Activated T-helper 1 cell treated with Interleukin-2 at 50 U/mL for 16 hours (primary cell): ENCODE measurements at regions not wholly inside any gene's neighbourhood (a gene's known extent, or its start where the extent isn't known, plus 50 kb on each side); places are given as distances from the start of the nearest gene placed in this dataset.

Experiments used
- DNase-seq: peaks from one replicate; pipeline ENCODE4 v3.0.0-alpha.2; 2020; ENCODE audit warnings: low read depth

DNA sequence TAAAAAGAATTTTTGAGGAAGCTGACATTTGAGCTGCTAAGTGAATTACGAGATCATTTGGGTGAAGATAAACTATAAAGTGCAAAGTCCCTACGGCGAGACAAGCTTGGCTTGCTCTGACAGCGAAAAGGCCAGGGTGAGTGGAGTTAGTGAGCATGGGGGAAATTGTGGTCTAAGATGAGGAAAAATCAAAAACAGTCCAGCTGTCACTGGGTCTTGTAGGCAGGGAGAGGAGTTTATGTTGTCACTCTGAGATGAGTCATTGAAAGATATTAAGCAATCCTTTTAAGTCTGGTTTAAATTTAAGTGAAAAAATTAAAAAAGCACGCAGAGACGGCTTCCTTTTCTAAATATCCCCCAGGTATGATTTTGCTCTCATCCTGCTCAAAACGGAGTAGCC is 601.9 kb downstream of the MRPL39 start:
- DNase-seq = no peak

DNA sequence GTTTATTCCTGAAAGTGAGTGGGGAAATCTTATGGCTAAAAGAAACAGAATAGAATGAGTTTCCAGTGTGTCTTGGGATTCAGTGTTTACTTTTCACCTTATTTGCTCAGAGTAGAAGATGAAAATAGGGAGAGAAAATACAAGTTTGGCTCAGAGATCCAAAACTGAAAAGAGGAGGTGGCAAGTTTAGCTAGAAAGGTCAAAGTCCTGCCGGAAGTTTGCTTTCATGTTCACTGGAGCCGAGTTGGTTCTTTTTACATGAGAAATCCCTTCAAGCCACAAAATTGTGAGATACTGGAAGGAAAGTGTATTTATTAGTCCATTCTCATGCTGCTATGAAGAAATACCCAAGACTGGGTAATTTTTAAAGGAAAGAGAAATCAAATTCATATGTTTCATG is 604.6 kb downstream of the MRPL39 start:
- DNase-seq = no peak

DNA sequence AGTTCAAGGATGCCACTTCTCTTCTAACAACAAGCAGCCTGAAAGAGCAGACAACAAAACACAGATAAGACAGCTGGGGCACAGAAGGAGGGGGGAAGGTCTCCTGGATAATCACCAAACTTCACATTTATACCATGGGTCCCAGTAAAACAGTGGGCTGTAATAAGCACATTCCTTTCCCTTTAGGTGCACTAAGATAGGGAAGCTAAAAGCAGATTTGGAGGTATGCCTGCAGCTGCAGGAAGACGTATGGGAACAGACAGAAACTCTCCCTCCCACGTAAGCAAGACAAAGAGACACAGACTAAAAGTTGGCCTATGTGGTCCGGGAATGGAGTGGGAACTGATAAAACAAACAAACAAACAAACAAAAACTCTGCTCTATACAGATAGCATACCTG is 612.1 kb downstream of the MRPL39 start:
- no peak for DNase-seq

DNA sequence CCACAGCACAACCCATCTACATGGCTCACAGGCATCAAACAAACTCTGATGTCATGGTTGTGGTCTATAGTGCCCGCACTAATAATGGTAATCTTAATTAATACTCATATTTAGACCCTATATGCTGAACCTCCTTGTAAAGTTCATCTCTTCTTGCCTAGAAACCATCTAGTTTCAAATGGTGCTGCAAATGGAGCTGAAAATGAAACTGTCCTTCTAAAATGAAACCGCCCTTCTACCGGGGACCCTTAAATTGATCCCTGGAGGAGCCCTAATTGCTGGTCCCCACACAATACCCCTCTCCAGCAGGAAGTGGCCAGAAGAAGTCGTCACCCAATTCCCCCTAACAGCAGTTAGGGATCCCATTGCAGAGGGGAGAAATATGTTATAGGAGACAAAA is 612.6 kb downstream of the MRPL39 start:
- DNase-seq = no peak

DNA sequence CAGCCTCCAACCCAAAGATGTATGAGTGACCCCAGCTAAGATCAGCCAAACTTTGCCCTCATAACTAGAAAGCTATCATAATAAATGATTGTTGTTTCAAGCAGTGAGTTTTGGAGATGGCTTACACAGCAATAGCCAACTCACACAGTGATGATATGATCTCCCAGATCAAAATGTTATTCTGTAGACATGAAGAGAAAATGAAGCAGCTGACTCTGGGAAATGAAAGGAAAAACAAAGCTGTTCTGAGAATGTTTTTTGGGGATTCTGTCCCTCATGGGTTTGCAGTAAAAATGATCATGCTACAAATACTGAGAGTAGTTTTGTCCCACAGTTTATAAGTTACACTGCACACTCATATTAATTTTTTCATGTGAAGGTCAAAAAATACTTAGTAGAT is 617.8 kb downstream of the MRPL39 start:
- DNase-seq = no peak

DNA sequence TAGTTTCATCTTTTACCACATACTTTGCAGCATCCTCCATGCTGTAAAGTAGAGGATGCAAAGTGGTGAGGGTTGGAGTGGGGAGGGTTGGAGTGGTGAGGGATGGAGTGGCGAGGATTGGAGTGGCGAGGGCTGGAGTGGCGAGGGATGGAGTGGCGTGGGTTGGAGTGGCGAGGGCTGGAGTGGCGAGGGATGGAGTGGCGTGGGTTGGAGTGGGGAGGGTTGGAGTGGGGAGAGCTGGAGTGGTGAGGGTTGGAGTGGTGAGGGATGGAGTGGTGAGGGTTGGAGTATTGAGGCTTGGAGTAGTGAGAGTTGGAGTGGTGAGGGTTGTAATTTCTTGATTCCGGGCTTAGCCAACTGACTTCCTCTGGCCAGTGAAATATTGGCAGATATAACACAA is 618.3 kb downstream of the MRPL39 start:
- no peak for DNase-seq

DNA sequence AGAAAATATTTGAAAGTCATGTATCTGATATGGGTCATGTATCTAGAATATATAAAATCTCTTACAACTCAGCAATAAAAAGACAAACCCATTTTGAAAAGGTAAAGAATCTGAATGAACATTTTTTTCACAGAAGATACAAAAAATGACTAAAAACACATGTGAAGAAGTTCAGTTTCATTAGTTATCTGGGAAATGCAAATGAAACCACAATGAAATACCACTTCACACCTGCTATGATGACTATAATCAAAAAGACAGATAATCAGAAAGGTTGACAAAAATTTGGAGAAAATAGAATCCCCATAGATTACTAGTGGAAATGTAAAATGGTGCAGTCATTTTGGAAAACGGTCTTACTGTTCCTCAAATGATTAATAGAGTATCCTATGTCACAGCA is 631.0 kb downstream of the MRPL39 start:
- no peak for DNase-seq

DNA sequence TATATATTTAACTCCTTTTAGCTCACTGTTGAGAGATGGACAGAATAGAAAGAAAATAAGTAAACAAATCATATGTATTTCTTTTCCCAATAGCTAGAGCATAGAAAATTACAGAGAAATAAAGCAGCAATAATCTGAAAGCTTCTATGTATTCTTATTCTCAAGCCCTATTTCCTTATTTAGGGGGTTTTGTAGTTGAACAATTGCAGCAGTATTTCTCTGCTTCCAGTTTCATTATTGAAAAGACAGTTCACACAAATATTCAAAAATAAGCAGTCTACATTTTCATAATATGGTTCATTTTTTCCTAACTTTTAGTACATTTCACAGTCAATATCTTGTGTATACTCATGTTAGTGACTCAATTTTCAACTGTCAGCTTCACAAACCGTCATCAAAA is 638.2 kb downstream of the MRPL39 start:
- DNase-seq = no peak

DNA sequence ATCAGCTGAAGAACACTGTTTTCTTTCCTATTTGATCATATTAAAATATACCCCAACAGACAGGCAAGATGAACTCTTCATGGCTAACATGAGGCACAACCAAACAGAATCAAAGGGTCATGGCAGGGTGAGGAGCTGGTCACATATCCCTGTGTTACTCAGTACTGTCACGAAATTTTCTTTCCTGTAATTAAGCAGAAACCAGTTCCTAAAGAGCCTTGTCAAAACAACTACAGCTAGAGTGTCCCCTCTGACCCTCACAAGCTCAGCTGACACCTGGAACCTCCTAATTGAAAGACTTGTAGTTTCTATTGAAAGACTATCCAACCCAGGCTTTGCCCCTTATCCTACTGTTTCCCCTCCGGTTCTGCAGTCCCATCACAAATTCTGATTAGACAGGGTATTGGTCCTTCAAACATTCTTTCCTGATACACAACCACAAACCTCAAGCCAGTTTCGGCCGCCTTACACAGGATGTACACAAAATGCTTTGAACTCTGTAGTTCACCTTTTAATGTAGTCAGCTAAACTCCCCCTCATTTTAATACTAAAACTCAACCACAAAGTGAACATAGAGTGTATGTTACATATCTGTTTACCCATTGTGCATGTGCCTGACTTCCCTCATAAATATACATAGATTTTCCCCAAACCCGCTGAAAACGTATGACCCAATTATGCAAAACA is 651.9 kb downstream of the MRPL39 start:
- DNase-seq = no peak

DNA sequence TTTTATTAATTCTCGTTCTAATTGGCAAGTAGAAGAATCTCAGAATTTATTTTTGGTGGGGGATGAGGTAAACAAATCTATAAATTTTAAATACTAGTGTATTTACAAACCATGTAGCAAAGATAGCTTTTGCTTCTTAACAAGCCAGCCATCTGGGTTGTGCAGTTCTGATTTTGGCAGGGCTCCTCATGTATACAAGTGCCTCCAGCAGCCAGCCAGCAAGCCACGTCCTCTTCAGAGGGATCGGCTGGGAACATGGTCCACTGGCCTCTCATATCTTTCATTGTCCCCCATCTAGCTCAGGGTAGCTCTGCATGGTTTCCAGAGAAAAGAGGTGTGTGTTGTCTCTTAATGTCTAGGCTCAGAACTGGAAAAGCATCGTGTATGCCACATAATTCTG is 659.1 kb downstream of the MRPL39 start:
- DNase-seq = no peak

DNA sequence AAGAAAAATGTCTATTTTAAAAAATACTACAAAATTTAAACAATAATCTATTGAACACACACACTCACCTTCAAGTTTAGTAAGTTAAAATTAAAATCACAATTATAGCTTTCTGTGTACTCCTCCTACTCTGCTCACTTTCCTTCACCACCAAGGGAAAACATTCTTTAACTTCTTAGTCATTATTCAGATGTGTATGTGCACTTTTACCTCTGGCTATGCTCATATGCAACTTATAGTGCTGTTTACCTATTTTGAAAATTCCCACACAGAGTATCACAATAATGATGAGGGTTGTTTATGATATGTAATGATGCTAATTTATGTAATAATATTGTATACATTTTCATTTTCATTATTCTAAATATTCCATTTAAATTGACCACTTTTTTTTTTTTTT is 661.4 kb downstream of the MRPL39 start:
- no peak for DNase-seq

DNA sequence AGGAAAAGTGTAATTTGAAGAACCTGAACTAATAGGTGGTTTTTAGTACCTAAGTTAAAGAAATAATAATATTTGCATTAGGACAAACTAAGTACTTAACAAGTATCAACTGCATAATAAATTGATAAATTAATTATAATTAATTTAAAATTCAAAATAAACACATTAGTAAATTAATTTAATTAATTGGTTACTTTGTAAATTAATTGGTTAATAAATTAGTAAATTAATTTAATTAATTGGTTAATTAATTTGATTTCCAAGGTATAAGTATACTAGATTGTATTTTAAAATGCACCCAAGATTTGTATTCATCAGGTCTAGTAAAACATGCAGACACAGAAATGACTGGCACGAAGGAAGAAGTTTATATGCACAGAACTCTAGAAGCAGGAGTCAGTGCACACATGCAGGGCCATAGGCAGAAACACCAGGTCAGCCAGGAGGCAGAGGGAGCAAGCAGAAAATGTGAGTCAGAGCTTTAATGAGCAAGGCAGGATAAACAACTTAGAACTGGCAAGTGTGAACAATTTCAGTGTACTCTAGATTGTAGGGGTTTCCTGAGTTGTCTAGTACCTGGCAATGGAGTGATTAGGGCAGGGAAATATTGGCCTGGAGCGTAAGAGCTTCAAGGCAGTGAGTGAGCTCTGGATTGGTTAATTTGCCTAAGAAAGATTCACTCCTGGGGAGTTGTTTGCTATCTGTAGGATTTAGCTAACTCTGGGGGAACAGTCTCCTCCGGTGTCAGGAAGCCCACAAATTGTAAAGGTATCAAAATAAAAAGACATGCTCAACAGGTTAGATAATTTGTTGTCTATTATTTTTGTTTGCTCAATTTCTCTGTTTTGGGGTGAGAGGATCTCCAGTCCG is 665.7 kb downstream of the MRPL39 start:
- DNase-seq = no peak

DNA sequence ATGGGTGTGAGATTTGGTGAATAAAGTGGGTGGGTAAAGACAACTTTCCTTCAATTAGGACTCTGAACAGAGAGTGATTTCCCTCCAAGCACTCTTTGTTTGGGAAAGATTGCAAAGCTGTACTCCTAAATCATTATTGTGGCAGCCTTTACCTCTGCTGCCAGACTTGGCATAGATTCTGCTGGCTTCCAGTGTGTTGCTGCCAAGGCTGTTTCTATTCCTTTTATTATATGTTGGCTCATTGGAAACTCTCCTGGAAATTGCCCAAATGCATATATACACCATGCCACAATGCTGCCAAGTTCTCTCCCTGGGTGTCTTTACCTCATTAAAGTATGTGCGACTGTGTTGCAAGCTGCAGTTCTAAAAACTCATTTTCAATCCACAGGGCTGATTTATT is 668.0 kb downstream of the MRPL39 start:
- no peak for DNase-seq

DNA sequence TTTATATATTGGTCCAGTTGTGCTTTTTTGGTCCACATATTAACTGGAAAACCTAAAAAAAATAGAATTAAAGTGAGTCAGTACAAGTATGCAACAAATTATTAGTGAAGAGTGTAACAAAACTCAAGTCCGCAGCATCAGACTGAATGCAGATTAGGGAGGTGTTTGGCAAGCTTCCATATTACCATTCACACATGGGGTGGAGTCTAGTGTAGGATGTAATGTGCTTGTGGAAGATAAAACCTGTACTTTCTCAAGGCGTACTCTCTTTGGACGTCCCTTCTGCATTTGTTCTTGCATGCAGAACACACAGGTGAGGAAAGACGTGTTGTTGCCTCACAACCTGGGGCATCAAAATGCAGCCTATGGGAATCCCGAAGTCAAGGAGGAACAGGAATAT is 668.7 kb downstream of the MRPL39 start:
- DNase-seq = no peak

DNA sequence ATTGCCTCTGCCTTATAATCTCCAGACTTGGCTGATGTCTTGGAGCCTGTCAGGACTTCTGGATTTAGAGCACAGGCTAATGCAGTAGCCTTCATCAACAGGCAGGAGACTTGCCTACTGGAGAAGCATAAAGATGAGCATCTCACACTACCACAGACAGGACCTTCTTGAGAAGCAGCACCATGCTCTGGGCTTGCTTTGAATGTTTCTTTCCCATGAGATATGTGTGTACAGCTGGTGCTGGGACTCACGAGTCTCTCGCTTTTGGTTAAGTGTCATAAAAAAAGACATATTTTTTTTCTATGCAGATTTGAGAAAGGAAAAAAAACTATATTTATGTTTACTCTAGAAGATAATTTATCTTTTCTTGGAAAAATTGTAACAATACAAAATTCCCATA is 671.3 kb downstream of the MRPL39 start:
- DNase-seq = no peak

DNA sequence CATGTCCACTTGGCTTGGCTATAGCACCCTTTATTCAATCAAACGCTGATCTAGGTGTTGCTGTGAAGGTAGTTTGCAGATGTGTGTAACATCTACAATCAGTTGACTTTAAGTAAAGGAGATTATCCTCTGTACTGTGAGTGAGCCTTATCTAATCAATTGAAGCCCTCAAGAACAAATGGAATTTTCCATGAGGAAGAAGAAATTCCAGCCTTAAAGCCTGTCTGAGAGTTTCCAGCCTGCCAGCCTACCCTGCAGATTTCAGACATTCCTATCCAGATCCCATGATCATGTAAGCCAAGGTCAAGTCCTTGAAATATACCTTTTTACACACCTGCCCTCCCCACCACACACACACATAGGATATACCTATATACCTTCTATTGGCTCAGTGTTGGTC is 696.7 kb downstream of the MRPL39 start:
- DNase-seq = no peak

DNA sequence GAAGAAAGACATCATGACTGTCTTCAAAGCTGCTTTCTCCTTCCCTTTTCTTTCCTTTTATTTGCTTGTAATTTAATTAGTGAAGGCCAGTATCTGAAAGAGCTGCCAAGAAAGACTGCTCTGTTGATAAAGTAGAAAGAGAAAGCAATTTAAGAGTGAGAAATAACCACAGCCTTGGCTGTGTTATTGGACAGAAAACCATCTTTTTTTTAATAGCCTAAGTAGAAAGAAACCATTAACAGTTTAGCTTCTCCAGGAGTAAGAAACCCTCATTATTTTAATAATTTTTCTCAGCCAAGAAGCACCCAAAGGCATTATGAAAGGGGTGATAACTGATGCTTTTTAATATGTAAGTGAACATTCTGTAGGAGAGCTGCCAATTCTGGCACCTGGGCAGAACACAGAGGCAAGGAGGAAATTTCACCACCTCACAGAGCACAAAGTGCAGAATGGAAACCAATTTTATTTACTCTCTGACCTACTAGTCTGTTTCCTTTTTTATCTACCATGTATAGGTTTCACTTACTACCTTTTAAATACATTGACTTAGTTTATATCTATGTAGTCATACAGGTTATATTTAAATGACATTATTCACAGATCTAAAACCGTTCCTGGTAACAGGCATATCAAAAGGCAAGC is 703.2 kb downstream of the MRPL39 start:
- DNase-seq = no peak

DNA sequence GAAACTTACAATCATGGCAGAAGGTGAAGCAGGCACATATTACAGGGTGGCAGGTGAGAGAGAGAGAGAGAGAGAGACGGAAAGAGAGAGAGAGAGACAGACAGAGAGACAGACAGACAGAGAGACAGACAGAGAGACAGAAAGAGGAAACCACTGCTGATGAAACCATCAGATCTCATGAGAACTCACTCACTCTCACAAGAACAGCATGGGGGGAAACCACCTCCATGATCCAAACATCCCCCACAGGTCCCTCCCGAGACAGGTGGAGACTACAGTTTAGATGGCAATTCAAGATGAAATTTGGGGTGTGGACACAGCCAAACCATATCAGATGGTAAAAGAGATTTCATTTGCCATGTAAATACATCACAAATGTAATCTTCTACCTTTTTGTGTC is 708.1 kb downstream of the MRPL39 start:
- no peak for DNase-seq

DNA sequence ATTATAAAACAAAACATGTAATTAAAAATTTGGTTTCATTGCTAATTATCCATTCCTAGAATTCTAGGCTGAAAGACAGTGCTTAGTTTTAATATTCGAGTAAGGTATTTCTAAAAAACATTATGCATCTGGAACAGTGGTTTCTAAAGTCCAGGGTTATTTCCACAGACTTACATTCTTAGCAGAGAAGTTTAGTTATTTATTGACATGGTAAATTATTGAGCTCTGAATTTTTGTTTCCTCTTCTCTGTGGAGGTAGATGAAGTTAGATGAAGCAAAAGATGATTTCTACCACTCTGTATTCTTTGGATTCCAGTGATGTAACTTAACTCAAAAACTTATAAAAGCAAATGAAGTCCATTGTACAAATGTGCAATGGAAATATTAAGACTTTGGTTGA is 709.4 kb downstream of the MRPL39 start:
- DNase-seq = no peak

DNA sequence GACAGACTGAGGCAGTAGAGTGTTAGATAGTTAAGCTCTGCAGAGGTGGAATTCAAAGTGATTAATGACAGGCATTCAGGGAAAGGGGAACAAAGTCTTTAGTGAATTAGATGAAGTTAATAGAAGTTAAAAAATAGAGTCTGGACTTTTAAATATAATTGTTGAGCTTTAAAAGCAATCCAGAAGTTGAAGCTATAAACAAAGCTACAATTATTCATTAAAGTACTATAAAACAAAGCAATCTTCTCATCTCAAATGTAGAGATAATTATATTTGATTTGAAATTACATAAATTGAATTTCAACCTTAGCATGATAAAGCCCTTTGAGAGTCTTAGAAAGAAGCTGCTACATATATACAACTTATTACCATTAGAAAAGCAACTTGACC is 710.6 kb downstream of the MRPL39 start:
- no peak for DNase-seq

DNA sequence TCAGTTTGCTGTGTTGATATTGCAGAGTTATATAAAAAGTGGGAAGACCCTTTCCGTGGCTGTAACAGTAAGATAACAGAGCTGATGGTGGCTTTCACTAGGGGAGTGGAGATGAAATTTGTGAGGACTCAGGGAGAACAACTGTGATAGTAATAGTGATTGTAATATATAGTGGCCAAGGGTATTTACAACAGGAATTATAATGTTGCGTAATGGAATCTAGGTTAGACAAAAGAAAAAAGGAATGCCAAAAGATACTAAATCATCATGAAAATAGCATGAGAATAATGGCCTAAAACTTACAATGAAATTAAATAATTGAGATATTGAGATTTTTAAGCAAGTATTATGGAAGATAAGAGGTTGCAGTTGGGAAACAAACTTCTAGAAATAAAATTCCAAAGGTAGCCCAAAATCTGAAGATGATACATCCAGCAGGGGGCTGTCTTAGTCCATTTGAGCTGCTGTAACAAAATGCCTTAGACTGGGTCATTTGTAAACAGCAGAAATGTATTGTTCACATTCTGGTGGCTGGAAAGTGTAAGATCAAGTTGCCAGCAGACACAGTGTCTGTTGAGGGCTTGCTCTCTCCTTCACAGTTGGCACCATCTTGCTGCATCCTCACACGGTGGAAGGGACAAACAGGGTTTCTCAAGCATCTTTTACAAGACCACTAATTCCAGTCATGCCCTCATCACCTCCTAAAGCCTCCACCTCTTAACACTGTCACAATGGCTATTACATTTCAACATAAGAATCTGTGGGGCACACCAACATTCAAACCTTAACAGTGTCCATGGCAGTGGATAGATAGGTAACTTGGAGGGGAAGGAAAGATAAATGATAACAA is 711.2 kb downstream of the MRPL39 start:
- no peak for DNase-seq

DNA sequence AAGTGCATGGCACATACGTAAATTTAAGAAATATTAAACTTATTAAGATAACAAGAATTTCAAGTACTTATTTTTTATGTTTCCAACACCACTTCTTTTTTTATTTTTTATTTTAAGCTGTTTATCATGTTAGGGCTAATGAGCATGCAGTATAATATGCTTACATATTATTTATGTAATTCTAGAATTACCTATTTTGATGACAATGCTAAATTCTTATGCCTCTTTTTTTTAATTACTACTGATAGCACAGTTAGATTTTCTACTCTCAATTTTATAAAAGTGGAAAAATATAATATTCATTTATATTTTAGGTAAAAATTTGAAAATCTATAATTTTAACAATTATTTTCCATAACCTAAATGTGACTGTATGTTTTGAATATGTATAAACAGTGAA is 713.0 kb downstream of the MRPL39 start:
- no peak for DNase-seq
